Smooth muscle cell (in vitro differentiated cells): ENCODE measurements at regions not wholly inside any gene's neighbourhood (a gene's known extent, or its start where the extent isn't known, plus 50 kb on each side); places are given as distances from the start of the nearest gene placed in this dataset.

ENCODE experiments used
- DNase-seq: peaks from one replicate; lab custom pipeline; 2025; ENCODE audit not compliant: unreplicated experiment; lab: John Stamatoyannopoulos, UW
- H2AFZ ChIP-seq: fragments of 200-600 bp; sonication (generic); 2 replicates; pipeline ENCODE4 v1.6.0; 2016; ENCODE audit warnings: antibody characterized with exemption, low read depth, mild to moderate bottlenecking
- H3F3A ChIP-seq: fragments of 200-600 bp; sonication (generic); 2 replicates; pipeline ENCODE4 v1.6.0; 2017; ENCODE audit warnings: antibody characterized with exemption, low read depth
- H3K27ac ChIP-seq: fragments of 200-600 bp; sonication (generic); 2 replicates; pipeline ENCODE4 v1.5.1; 2016; ENCODE audit warnings: low read depth, mild to moderate bottlenecking
- H3K27me3 ChIP-seq: fragments of 200-600 bp; sonication (generic); 2 replicates; pipeline ENCODE4 v1.6.1; 2016; ENCODE audit warnings: low read depth, mild to moderate bottlenecking
- H3K36me3 ChIP-seq: fragments of 200-600 bp; sonication (generic); 2 replicates; pipeline ENCODE4 v1.5.1; 2016; ENCODE audit warnings: low read depth
- H3K4me1 ChIP-seq: fragments of 200-600 bp; sonication (generic); 2 replicates; pipeline ENCODE4 v1.5.1; 2016; ENCODE audit warnings: low read depth
- H3K4me2 ChIP-seq: fragments of 200-600 bp; sonication (generic); 2 replicates; pipeline ENCODE4 v1.6.0; 2016; ENCODE audit warnings: mild to moderate bottlenecking
- H3K4me3 ChIP-seq: fragments of 200-600 bp; sonication (generic); 2 replicates; pipeline ENCODE4 v1.5.1; 2016; ENCODE audit warnings: mild to moderate bottlenecking
- H3K79me2 ChIP-seq: fragments of 200-600 bp; sonication (generic); 2 replicates; pipeline ENCODE4 v1.6.0; 2016; ENCODE audit warnings: low read depth, mild to moderate bottlenecking
- H3K9ac ChIP-seq: fragments of 200-600 bp; sonication (generic); 2 replicates; pipeline ENCODE4 v1.6.0; 2016; ENCODE audit warnings: low read depth
- H3K9me3 ChIP-seq: fragments of 200-600 bp; sonication (generic); replicated peaks from 2 replicates; pipeline ENCODE4 v1.5.1; 2016; ENCODE audit warnings: low read depth
- H4K20me1 ChIP-seq: fragments of 200-600 bp; sonication (generic); 2 replicates; pipeline ENCODE4 v1.6.0; 2016; ENCODE audit warnings: low read depth
- CTCF ChIP-seq: fragments of 200-600 bp; sonication (generic); IDR thresholded peaks from 2 replicates; pipeline ENCODE4 v1.5.1; 2017; ENCODE audit warnings: borderline replicate concordance, mild to moderate bottlenecking, antibody characterized with exemption; ENCODE audit not compliant: insufficient read depth, poor library complexity, severe bottlenecking
- WGBS: methylation state at CpG from one replicate; pipeline ENCODE4 v1.1.7; 2016; ENCODE audit warnings: low lambda C conversion rate; 5-methylcytosine and 5-hydroxymethylcytosine counted together

DNA sequence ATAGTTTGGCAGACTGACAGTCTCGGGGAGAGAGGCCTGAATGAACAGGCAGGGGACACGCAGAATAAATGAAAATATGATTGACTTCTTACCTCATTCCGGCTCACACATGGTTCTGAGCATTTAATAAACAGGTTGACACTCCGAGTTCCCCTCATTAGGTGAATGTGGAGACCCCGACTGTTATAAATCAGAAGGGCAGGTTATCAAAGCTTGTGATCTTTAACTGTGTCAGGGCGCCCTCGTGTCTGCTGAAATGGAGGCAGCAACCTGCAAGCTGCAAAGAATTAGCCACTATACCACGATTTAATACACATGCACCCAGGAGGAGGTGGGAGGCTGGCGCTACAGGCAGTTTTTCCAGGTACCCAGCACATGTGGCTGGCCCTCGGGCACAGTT, 627.5 kb downstream of the MED13L start:
- H3K9ac ChIP-seq = no peak overlapping the region
- H3K4me2 ChIP-seq = no peak overlapping the region
- H2AFZ ChIP-seq = no peak overlapping the region
- no peaks in the 10 kb centered on the region for H3K9me3 ChIP-seq
- no peaks in the 10 kb centered on the region for H4K20me1 ChIP-seq
- no peaks in the 10 kb centered on the region for H3F3A ChIP-seq
- no peaks in the 10 kb centered on the region for H3K36me3 ChIP-seq
- TF ChIP-seq CTCF = no peak
- 91% methylated on average over 10 of the region's 10 CpGs for WGBS
- no peaks in the 10 kb centered on the region for H3K27me3 ChIP-seq
- DNase-seq = no peak
- no peak overlapping the region for H3K4me3 ChIP-seq
- no peak overlapping the region for H3K27ac ChIP-seq
- H3K79me2 ChIP-seq = no peaks in the 10 kb centered on the region
- H3K4me1 ChIP-seq = no peaks in the 10 kb centered on the region

DNA sequence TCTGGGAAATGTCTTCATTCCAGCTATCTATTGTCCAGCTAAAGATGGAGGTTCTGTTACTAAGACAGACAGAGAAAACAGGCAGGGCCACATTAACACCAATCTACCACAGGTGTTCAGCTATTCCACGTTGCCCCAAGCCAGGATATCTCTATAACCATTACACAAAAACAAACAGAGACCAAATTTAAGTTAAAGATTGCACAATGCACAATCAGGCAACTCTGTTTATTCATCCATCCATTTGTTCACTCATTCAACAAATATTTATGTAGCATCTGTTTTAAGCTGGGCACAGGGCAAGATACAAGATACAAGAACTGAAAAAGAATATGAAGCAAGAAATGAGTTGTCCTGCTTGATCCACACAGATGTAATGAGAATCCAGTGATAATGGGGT, 629.0 kb downstream of the MED13L start:
- Histone ChIP-seq H3K9me3 (no peaks in the 10 kb centered on the region), H3K4me3 (no peak overlapping the region), H4K20me1 (no peaks in the 10 kb centered on the region), H3K4me1 (no peaks in the 10 kb centered on the region), H3K27ac (peak overlapping the region; percentile 41), H2AFZ (no peak overlapping the region), H3K9ac (no peak overlapping the region), H3K4me2 (no peak overlapping the region), H3K27me3 (no peaks in the 10 kb centered on the region), H3F3A (no peaks in the 10 kb centered on the region), H3K79me2 (no peaks in the 10 kb centered on the region), H3K36me3 (no peaks in the 10 kb centered on the region)
- 26% methylated on average over 1 of the region's 1 CpG for WGBS
- no peak for DNase-seq
- no peak for TF ChIP-seq CTCF

GRCh38 chr12:115646210-115646609, 631.3 kb downstream of the MED13L start:
- WGBS = 96% methylated on average over 2 of the region's 2 CpGs

More at GRCh38 chr12:115646210-115646609, 631.3 kb downstream of the MED13L start:
- no peaks in the 10 kb centered on the region for H3K27me3 ChIP-seq
- H3F3A ChIP-seq = no peaks in the 10 kb centered on the region
- no peak overlapping the region for H2AFZ ChIP-seq
- no peaks in the 10 kb centered on the region for H3K9me3 ChIP-seq
- no peak overlapping the region for H3K4me2 ChIP-seq
- no peaks in the 10 kb centered on the region for H4K20me1 ChIP-seq
- H3K4me3 ChIP-seq = no peak overlapping the region
- H3K36me3 ChIP-seq = no peaks in the 10 kb centered on the region
- H3K4me1 ChIP-seq = no peaks in the 10 kb centered on the region
- TF ChIP-seq CTCF = no peak
- no peaks in the 10 kb centered on the region for H3K79me2 ChIP-seq
- no peak for DNase-seq
- H3K27ac ChIP-seq = no peak overlapping the region
- no peak overlapping the region for H3K9ac ChIP-seq
